ENCODE measurements at regions not wholly inside any gene's neighbourhood (a gene's known extent, or its start where the extent isn't known, plus 50 kb on each side); places are given as distances from the start of the nearest gene placed in this dataset.

- DNase-seq, result no peak
These were observed 85.7 kb upstream of the XCR1 start for GRCh38 chr3:46112984-46113383.

DNA sequence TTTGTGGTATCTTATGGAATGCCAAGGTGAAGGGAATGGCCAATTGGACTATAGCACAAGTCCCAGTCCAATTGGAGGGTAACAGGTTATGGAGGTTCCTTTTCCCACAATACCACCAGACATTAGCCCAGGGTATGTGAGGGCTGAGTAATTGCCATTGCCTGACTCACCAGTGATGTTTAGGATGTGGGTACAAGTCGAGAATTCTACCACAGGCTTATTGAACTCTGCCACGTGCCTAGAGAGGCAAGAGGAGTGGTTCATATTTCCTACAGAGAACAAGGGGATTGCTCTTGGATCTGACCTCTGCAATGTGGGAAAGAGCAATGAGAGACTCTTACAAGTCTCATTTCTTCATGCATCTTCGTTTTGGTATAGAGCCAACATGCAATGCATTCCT, 85.0 kb upstream of the XCR1 start:
- DNase-seq, result no peak

DNA sequence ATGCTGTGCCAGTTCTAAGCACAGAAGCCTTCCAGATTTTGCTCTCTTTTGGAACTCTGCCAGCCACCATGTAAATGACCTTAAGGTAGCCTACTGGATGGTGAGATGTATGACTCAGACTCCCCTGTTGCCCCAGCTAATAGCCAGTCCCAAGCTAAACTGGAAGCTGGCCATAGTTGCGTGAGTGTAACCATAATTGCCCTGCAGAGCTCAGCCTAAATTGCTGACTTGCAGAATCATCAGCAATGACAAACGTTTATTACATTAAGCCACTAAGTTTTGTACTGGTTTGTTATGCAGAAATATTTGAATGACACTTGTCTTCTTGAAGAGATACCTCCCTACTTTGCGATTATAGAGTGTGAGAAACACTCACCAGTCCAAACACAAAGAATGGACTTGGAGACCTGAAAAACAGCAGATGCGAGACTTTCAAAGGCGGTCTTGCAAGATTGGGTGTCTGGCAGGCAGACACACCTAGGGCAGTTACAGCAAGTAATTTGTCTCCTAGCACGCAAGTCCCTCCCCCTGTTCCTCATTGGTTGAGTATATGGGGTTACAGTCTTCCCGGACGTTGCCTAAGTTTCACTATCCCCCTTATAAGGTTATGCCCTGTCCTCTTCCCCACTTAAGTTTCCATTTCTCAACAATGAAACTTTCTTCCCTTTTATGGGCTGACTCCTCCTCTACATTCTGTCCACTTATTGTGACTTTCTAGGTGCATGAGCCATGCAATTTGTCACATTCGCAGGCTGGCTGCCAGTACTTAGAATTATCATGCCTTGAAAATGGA, 83.6 kb upstream of the XCR1 start:
- peak; percentile 36 for DNase-seq

GRCh38 chr3:46107682-46108081, 80.4 kb upstream of the XCR1 start:
- no peak for DNase-seq

DNA sequence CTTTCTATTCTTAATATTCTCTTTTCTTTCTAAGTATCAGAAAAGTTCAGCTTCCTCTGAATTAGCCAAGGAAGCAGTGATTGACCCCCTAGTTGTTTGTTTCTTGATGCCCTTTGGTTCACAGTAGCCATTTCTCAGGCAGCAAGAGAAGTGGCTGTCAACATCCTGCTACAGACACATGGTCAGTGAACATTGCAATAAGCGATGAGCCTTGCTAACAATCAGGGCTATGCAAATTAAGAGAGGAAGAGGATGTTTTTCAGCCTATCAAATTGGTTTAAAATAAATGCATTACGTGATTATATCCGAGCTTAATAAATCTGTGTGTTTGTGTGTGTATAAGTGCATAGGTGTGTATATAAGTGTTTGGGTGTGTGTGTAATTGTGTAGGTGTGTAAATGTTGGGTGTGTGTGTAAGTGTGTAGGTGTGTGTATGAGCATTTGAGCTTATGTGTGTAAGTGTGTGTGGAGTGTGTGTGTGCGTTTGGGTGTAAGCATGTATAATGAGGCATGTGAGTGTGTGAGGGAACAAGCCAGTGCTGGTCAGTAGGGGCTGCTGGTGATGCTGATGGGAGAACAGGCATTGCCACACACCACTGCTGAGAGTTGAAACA, 78.1 kb upstream of the XCR1 start:
- no peak for DNase-seq

DNA sequence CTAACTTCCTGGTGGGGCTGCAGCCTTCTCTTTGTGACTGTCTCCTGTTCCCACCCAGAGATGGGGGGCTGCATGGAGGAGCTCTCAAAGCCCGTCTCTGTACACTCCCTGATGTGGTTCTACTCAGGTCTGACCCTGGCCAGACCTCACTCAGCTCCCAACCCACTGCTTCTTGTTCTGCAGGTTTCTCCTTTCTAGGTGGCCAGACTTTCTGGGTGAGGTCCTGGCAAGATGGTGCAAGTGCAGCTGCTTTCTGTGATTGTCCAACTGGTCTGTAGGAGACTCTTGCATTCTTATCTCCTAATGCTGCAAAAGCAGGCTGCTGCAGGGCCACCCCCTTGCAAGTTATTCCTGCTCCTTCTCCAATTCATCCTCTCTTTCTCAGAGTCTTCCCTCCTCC, 77.4 kb upstream of the XCR1 start:
- DNase-seq, result no peak

- DNase-seq, result no peak
These were observed 75.5 kb upstream of the XCR1 start for GRCh38 chr3:46102780-46103130.

DNA sequence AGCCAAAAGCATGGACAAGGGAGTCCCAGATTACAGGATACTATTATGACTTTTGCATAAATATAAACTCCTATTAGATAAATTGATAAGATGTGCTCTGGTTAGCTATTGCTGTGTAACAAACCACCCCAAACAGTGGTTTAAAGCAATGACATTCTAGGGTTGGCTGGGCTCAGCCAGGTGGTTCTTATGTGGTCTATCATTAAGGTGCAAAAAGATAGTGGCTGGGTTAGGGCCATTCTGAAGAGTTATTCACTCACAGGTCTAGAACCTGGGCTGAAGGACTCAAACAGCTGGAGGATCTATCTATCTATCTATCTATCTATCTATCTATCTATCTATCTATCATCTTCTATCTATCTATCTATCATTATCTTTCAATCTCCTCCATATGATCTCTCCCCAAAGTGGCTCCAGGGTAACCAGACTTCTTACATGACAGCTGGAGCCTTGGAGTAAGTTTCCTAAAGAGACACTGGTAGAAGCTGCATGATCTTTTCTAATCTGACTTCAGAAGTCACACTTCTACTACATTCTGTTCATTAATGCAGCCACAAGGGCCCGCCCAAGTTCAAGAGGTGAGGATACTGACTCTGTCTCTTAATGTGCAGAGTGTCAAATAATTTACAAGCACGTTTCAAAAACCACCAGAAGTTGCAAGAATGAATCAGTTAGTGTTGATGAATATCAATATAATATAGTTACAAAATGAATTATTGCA, 74.9 kb upstream of the XCR1 start:
- no peak for DNase-seq

- no peak for DNase-seq
These were observed 73.5 kb upstream of the XCR1 start for GRCh38 chr3:46100812-46101211.

GRCh38 chr3:46098319-46098761, 71.1 kb upstream of the XCR1 start:
- DNase-seq, result no peak

DNA sequence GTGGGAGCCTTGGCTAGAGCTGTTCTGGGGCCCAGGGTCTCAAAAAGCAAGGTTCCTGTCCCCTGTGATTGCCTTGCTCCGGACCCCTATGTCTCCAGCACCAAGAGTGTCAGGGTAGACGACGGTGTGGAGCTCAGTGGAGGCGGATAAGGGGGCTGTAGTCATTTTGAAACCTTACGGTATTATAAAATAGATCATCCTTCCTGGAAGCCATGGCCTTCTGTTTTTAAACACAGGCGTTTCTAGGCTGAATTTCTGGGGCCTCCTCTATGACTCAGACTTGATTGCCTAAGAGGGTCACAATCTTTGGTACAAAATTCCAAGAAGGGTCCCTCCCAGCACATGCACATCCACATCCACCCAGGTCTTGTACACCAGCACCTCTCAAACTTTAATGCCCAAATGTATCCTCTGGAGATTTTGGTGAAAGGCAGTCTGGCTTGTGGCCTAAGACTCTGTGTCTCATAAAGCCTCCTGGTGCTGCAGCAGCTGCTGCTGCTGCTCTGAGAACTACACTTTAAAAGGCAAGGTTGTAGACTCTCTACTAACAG, 70.5 kb upstream of the XCR1 start:
- DNase-seq, result no peak

DNA sequence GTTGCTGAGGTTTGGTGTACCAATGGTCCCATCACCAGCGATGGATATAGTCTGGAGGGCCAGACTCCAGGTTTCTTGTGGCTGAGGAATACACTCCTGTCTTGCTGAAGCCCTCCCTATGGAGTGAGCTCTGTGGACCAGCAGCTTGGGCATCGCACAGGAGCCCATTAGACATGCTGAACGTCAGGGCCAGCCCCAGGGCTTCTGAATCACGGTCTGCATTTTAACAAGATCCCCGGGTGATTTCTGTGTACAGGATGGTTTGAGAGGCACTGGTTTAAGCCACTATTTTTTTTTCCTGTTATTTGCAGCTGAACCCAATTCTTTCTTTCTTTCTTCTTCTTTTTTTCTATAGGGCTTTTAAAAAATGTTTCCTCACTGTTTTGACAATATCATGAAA, 69.5 kb upstream of the XCR1 start:
- DNase-seq, result no peak

DNA sequence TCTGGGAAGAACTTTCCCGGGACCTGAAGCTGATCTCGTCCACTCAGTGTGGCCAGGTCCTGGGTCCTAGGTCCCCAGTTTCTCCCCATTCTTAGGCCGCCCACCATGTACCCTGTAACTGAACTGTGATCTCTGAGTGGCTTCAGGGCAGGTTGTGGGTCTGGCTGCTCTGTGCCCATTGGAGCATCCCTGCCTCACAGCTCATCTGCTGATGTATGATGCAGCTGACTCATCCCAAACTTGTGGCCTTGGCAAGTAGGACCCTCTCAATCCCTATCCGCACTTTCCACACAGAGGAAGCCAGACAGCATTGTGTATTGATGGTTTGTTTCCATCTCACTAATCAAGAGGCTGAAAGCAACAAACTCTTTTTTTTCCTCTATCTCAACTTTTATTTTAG, 69.1 kb upstream of the XCR1 start:
- no peak for DNase-seq

DNA sequence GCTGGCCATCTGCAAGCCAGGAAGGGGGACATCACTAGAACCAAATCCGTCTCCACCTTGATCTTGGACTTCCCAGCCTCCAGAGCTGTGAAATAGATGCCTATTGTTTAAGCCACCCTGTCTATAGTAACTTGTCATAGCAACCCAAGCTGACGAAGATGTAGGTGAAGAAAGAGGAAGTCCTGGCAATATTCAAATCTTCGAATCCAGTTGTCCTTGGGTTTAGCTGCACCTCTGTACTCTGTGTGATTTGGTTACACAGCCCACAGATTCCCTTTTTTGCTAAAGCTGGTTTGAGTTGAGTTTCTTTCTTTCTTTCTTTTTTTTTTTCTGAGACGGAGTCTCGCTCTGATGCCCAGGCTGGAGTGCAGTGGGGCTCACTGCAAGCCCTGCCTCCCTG, 68.0 kb upstream of the XCR1 start:
- DNase-seq, result no peak

- DNase-seq, result no peak
These were observed 67.2 kb upstream of the XCR1 start for GRCh38 chr3:46094506-46094905.

DNA sequence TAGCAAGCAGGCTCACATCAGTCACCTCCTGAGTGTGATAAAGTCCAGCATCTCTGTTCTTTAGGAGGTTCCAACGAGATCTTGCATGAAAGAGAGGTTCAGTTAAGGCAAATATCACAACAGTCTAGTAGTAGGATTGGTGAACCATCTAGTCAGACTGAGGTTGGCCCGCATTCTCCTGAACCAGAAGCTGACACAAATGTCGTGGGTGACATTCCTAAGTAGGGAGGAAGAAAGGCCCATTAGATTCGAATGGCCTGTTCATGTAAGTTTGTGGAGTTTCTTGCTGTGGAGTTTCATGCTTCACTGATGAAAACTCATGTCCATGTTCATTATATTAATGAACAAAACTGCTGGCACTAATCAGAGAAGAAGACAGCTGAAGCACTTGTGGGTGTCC, 66.7 kb upstream of the XCR1 start:
- no peak for DNase-seq

DNA sequence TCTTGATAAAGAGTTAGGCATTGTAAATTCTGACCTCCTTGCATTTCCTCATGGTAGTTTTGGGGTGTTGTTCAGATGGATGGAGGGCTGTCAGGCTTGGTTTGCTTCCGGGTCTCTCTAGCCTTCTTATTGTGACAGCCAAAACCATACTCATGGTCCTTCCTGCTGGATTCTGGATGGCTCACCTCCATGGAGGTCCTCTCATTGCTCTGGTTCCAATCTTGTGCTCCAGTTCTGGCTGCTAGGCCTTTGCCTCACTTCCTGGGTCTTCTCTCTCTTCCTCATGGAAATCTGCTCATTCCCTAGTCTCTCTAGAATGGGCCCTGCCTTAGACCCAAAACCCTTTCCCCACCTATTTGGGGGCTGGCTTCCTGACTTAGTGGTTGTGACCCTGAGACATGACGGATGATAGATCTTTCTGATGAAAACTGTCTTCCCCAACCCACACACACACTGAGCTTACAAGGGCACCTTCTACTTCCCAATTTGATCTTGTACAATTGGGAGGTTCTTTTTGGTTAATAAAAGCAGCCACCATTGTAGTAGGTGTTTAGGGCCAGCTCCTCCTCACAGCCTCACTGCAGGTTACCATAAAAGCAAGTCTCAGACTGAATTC, 66.2 kb upstream of the XCR1 start:
- no peak for DNase-seq

DNA sequence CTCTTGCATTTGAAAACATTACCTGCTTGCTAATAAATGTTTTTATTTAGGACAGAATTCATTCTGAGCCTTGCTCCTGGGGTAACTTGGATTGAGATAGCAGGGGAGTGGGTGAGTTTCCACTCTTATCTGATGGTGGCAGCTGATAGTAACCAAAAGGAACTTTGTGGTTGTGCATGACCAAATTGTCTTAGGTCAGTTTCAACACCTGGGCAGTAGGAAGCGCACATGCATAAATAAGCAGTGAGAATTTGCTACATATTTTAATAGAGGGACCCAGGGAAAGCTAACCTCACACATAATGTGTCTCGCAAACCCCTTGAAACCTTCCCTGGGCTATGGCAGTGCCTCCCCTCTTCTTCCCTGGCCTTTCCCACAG, 65.4 kb upstream of the XCR1 start:
- DNase-seq, result no peak

- no peak for DNase-seq
These were observed 64.7 kb upstream of the XCR1 start for GRCh38 chr3:46091741-46092701.

- no peak for DNase-seq
These were observed 63.8 kb upstream of the XCR1 start for GRCh38 chr3:46091046-46091445.

- no peak for DNase-seq
These were observed 62.9 kb upstream of the XCR1 start for GRCh38 chr3:46090161-46090591.
